IPS-15b (cell line): ENCODE measurements at regions not wholly inside any gene's neighbourhood (a gene's known extent, or its start where the extent isn't known, plus 50 kb on each side); places are given as distances from the start of the nearest gene placed in this dataset.

Source experiments
- H3K27me3 ChIP-seq: one replicate; pipeline ENCODE4 v1.6.1; 2013; ENCODE audit warnings: low read length; ENCODE audit not compliant: control insufficient read depth, insufficient read depth
- H3K36me3 ChIP-seq: one replicate; pipeline ENCODE4 v1.6.1; 2013; ENCODE audit warnings: low read length; ENCODE audit not compliant: control insufficient read depth, insufficient read depth
- H3K4me1 ChIP-seq: one replicate; pipeline ENCODE4 v1.6.1; 2013; ENCODE audit warnings: mild to moderate bottlenecking, low read length; ENCODE audit not compliant: control insufficient read depth, insufficient read depth
- H3K4me3 ChIP-seq: one replicate; pipeline ENCODE4 v1.5.1; 2013; ENCODE audit warnings: low read depth, low read length
- H3K9ac ChIP-seq: one replicate; pipeline ENCODE4 v1.6.1; 2013; ENCODE audit warnings: low read depth, mild to moderate bottlenecking, low read length
- H3K9me3 ChIP-seq: one replicate; pipeline ENCODE4 v1.6.1; 2013; ENCODE audit warnings: mild to moderate bottlenecking, low read length; ENCODE audit not compliant: control insufficient read depth, insufficient read depth

- Histone ChIP-seq H3K36me3 (no peaks in the 10 kb centered on the region), H3K9ac (no peak overlapping the region), H3K4me1 (peaks cover 11% of the 10 kb centered on the region), H3K27me3 (no peaks in the 10 kb centered on the region), H3K4me3 (no peak overlapping the region), H3K9me3 (no peaks in the 10 kb centered on the region)
Measured at GRCh38 chr10:131654471-131655087, 246.2 kb upstream of the PPP2R2D start.

- Histone ChIP-seq H3K36me3 (no peaks in the 10 kb centered on the region), H3K4me3 (no peak overlapping the region), H3K4me1 (peaks cover 11% of the 10 kb centered on the region), H3K9me3 (no peaks in the 10 kb centered on the region), H3K9ac (no peak overlapping the region), H3K27me3 (no peaks in the 10 kb centered on the region)
Measured at GRCh38 chr10:131655101-131655849, 245.5 kb upstream of the PPP2R2D start.

DNA sequence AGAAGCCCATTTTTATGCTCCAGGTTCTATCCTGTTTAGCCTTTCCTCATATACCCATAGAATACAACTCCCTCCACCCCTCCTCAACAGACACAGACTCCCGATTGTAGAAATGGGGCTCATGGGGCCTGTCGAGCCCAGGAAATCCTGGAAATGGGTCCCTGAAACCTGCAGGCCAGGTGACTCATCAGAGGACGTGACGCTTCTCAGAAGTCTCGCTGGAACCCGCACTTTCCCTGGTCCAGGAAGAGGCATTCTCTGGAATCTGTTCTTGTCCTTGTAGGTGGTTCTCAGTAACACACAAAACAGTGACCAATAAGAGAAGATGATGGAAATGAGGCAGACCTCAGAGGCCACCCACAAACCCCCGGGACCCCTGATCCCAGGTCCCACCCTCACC is 244.8 kb upstream of the PPP2R2D start:
- H3K9me3 ChIP-seq = no peaks in the 10 kb centered on the region
- H3K4me1 ChIP-seq = peaks cover 11% of the 10 kb centered on the region
- no peaks in the 10 kb centered on the region for H3K27me3 ChIP-seq
- H3K9ac ChIP-seq = no peak overlapping the region
- no peak overlapping the region for H3K4me3 ChIP-seq
- no peaks in the 10 kb centered on the region for H3K36me3 ChIP-seq

GRCh38 chr10:131656431-131656841 is 244.4 kb upstream of the PPP2R2D start:
- H3K4me1 ChIP-seq = peaks cover 7% of the 10 kb centered on the region
- H3K4me3 ChIP-seq = no peak overlapping the region
- no peak overlapping the region for H3K9ac ChIP-seq
- H3K9me3 ChIP-seq = no peaks in the 10 kb centered on the region
- H3K36me3 ChIP-seq = no peaks in the 10 kb centered on the region
- no peaks in the 10 kb centered on the region for H3K27me3 ChIP-seq

DNA sequence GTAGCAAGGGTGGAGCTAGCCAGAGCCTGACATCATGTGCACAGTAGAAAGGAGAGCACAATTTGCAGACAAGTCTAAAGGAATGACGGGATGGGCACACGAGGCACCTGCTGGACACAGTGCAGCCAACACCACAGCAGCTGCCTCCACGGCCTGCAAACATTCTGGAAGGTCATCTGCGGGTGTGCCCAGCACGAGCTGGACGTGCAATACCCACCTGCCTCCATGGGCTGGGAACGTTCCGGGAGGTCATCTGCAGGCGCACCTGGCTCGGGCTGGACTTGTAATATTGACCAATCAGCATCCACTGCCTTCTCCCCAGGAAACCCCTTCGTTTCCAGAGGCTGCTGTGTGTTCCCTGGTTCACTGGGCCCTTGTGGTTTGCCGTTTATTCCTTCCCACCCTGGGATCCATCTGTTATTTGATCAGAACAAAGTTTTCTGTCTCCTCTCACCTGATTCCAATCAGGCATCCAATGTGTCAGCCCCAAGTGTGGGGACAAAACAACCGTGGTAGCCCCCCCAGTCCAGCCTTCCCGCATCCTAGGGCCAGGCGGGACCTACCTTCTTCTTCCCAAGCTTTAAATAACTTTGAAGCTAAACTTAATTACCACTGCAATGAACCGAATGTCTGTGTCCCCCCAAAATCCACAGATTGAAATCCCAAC is 243.4 kb upstream of the PPP2R2D start:
- Histone ChIP-seq H3K4me1 (peaks cover 3% of the 10 kb centered on the region), H3K4me3 (no peak overlapping the region), H3K9ac (no peak overlapping the region), H3K27me3 (no peaks in the 10 kb centered on the region), H3K9me3 (no peaks in the 10 kb centered on the region), H3K36me3 (no peaks in the 10 kb centered on the region)

DNA sequence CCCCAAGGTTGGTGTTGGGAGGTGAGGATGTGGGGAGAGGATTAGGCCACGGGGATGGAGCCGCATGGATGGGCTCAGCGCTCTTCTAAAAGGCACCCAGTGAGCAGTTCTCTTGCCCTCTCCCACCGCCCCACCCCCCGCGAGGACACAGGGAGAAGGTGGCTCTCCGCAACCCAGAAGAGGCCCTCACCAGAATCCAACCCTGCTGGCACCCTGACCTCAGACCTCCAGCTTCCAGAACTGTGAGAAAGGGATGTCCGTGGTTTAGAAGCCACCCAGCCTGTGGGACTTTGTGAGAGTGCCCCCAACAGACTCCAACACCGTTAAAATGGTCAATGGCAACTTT is 242.8 kb upstream of the PPP2R2D start:
- peaks cover under 1% of the 10 kb centered on the region for H3K4me1 ChIP-seq
- no peaks in the 10 kb centered on the region for H3K9me3 ChIP-seq
- H3K4me3 ChIP-seq = no peak overlapping the region
- H3K27me3 ChIP-seq = no peaks in the 10 kb centered on the region
- H3K9ac ChIP-seq = no peak overlapping the region
- H3K36me3 ChIP-seq = no peaks in the 10 kb centered on the region

DNA sequence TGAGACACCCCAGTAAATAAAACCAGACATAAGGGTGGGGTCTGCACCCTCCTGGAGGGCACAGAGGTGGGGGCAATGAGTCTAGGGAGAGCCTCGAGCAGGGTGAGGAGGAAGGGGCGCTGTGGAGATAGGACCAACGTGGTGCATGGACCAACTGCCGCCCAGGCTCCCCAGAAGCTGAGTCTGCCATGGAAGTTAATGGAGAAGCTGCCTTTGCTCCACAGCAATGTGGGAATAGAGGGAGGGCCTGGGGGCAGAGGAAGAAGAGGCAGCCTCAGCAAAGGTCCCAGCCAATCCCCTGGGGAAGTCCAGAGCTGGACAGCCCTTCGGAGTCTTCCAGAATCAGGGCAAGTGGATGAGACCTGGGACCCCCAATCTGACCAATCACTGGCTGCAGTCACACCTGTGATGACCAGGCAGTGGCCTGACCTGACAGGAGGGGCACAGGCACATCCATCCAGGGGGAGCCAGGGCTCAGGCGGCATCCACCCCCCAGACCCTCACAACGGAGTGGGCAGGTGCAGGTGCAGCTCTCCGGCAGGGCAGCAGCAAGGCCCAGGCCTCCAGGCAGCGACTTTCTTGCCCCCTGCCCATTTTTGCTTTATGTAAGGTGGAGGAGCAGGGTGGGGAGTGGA is 242.2 kb upstream of the PPP2R2D start:
- Histone ChIP-seq H3K27me3 (no peaks in the 10 kb centered on the region), H3K4me3 (no peak overlapping the region), H3K36me3 (no peaks in the 10 kb centered on the region), H3K9me3 (no peaks in the 10 kb centered on the region), H3K9ac (no peak overlapping the region), H3K4me1 (no peaks in the 10 kb centered on the region)

- H3K4me3 ChIP-seq = no peak overlapping the region
- no peaks in the 10 kb centered on the region for H3K27me3 ChIP-seq
- no peak overlapping the region for H3K9ac ChIP-seq
- no peaks in the 10 kb centered on the region for H3K9me3 ChIP-seq
- no peaks in the 10 kb centered on the region for H3K4me1 ChIP-seq
- no peaks in the 10 kb centered on the region for H3K36me3 ChIP-seq
Measured at GRCh38 chr10:131660427-131660826, 240.4 kb upstream of the PPP2R2D start.

DNA sequence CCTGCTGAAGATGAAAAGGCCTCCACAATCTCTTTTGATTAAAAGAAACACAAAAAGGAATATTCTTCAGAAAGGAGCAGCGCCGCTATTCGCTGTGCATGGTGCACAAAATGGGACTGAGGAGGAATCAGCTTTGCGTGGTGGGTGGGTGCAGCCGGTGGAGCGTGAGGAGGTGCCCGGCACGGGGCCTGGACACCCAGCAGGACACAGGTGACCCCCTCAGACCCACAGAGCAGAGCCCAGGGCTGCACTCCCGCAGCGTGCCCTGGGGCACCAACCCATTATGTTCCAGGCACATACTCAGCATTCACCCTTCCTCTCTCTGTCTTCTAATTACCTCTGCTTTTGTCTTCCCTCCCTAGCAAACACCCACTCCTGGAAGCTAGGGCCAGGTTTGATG is 238.0 kb upstream of the PPP2R2D start:
- H3K9ac ChIP-seq = no peak overlapping the region

DNA sequence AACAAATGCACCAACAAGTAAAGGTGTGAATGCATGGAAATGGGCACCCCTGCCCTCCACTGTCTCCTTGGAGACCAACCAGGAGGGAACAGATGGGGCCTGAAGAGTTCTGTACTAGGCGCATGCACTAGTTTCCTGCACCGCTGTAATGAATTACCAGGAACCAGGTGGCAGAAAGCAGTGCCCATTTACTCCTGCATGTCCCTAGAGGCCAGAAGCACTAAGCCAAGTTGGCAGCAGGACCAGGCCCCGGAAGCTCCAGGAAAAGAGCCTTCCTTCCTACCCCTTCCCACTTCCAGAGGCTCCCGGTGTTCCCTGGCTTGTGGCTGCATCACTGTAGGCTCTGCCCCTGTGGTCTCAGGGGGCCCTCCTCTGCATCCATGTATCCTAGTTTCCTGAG is 237.5 kb upstream of the PPP2R2D start:
- no peaks in the 10 kb centered on the region for H3K36me3 ChIP-seq
- H3K9me3 ChIP-seq = no peaks in the 10 kb centered on the region
- no peaks in the 10 kb centered on the region for H3K4me1 ChIP-seq
- no peak overlapping the region for H3K9ac ChIP-seq
- no peaks in the 10 kb centered on the region for H3K27me3 ChIP-seq
- no peak overlapping the region for H3K4me3 ChIP-seq

More for the DNA sequence above, 238.0 kb upstream of the PPP2R2D start:
- Histone ChIP-seq H3K9me3 (no peaks in the 10 kb centered on the region), H3K27me3 (no peaks in the 10 kb centered on the region), H3K4me1 (no peaks in the 10 kb centered on the region), H3K36me3 (no peaks in the 10 kb centered on the region), H3K4me3 (no peak overlapping the region)

GRCh38 chr10:131666091-131666490 is 234.7 kb upstream of the PPP2R2D start:
- Histone ChIP-seq H3K4me3 (no peak overlapping the region), H3K9ac (no peak overlapping the region), H3K4me1 (no peaks in the 10 kb centered on the region), H3K36me3 (no peaks in the 10 kb centered on the region), H3K27me3 (no peaks in the 10 kb centered on the region), H3K9me3 (no peaks in the 10 kb centered on the region)
